ENCODE measurements at regions not wholly inside any gene's neighbourhood (a gene's known extent, or its start where the extent isn't known, plus 50 kb on each side); places are given as distances from the start of the nearest gene placed in this dataset.

- TF ChIP-seq ATF2 (IDR thresholded peaks at IDR 0.05; ENCODE audit: low read length): no peak
- TF ChIP-seq POLR2AphosphoS5 (IDR thresholded peaks at IDR 0.05; ENCODE audit: low read depth, low read length): no peak
- TF ChIP-seq RFX5 (IDR thresholded peaks at IDR 0.05; ENCODE audit: borderline replicate concordance, low read depth, low read length): no peak
- no peak for TF ChIP-seq EZH2 (IDR thresholded peaks at IDR 0.05; ENCODE audit: low read depth, low read length, severe bottlenecking)
- no peak for TF ChIP-seq RBBP5 (IDR thresholded peaks at IDR 0.05; ENCODE audit: borderline replicate concordance, low read depth, low read length)
Measured at GRCh38 chr5:85466423-85466822, 1081.7 kb upstream of the EDIL3 start (continued).

Measured in H1 (cell line).